Esophagus squamous epithelium (tissue), 4 donors: ENCODE measurements at regions not wholly inside any gene's neighbourhood (a gene's known extent, or its start where the extent isn't known, plus 50 kb on each side); places are given as distances from the start of the nearest gene placed in this dataset.

Source experiments
- POLR2A ChIP-seq, 4 donors: fragments of 450-650 bp; IDR thresholded peaks; one replicate each; pipeline ENCODE4 v1.6.1; 2017; ENCODE audit warnings: antibody characterized with exemption in 4 of 4, mild to moderate bottlenecking in 4 of 4, moderate library complexity in 3 of 4
- TF ChIP-seq, protein P1 (sequence below), 6 experiments: fragments of 450-650 bp in 4 of 6; fragments of 200-600 bp in 2 of 6; sonication (generic) in 2 of 6; IDR thresholded peaks; one replicate each; pipeline ENCODE4 v1.5.1; 2016 to 2019; ENCODE audit warnings: antibody characterized with exemption in 6 of 6, mild to moderate bottlenecking in 4 of 6, moderate library complexity in 4 of 6

- TF ChIP-seq, protein P1, sequence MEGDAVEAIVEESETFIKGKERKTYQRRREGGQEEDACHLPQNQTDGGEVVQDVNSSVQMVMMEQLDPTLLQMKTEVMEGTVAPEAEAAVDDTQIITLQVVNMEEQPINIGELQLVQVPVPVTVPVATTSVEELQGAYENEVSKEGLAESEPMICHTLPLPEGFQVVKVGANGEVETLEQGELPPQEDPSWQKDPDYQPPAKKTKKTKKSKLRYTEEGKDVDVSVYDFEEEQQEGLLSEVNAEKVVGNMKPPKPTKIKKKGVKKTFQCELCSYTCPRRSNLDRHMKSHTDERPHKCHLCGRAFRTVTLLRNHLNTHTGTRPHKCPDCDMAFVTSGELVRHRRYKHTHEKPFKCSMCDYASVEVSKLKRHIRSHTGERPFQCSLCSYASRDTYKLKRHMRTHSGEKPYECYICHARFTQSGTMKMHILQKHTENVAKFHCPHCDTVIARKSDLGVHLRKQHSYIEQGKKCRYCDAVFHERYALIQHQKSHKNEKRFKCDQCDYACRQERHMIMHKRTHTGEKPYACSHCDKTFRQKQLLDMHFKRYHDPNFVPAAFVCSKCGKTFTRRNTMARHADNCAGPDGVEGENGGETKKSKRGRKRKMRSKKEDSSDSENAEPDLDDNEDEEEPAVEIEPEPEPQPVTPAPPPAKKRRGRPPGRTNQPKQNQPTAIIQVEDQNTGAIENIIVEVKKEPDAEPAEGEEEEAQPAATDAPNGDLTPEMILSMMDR (IDR thresholded peaks at IDR 0.05) = no peak
- TF ChIP-seq POLR2A (IDR thresholded peaks at IDR 0.05) = no peak
Measured at GRCh38 chr18:11269257-11269656, 119.9 kb upstream of the PIEZO2 start.
